ENCODE measurements at regions not wholly inside any gene's neighbourhood (a gene's known extent, or its start where the extent isn't known, plus 50 kb on each side); places are given as distances from the start of the nearest gene placed in this dataset.
"Not testable (repeated sequence)": the region's sequence is repeated elsewhere in the genome, so short reads cannot be mapped to it uniquely, and the experiment has no call there.

DNA sequence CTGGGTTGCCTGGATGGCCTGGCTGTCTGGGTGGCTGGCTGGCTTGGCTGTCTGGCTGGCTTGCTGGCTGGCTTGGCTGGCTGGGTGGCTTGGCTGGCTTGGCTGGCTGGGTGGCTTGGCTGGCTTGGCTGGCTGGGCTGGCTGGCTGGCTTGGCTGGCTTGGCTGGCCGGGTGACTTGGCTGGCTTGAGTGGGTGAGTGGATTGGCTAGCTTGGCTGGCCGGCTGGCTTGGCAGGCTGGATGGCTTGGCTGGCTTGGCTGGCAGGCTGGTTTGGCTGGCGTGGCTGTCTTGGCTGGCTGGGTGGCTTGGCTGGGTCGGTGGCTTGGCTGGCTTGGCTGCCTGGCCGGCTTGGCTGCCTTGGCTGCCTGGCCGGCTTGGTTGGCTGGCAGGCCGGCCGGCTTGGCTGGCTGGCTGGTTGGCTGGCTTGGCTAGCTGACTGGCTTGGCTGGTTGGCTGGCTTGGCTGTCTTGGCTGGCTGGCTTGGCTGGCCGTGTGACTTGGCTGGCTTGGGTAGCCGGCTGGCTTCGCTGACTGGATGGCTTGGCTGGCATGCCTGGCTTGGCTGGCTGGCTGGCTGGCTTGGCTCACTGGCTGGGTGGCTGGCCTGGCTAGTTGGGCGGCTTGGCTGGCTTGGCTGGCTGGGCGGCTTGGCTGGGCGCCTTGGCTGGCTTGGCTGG lies 132.4 kb upstream of the FAM72C start:
- not testable (repeated sequence) for TF ChIP-seq POLR2AphosphoS5 (IDR thresholded peaks at IDR 0.05; ENCODE audit: insufficient read depth in 1 of 2, low read depth in 1 of 2)
- TF ChIP-seq, protein P1, sequence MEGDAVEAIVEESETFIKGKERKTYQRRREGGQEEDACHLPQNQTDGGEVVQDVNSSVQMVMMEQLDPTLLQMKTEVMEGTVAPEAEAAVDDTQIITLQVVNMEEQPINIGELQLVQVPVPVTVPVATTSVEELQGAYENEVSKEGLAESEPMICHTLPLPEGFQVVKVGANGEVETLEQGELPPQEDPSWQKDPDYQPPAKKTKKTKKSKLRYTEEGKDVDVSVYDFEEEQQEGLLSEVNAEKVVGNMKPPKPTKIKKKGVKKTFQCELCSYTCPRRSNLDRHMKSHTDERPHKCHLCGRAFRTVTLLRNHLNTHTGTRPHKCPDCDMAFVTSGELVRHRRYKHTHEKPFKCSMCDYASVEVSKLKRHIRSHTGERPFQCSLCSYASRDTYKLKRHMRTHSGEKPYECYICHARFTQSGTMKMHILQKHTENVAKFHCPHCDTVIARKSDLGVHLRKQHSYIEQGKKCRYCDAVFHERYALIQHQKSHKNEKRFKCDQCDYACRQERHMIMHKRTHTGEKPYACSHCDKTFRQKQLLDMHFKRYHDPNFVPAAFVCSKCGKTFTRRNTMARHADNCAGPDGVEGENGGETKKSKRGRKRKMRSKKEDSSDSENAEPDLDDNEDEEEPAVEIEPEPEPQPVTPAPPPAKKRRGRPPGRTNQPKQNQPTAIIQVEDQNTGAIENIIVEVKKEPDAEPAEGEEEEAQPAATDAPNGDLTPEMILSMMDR (IDR thresholded peaks at IDR 0.05), result not testable (repeated sequence)
